IPS DF 6.9 (cell line): ENCODE measurements at regions not wholly inside any gene's neighbourhood (a gene's known extent, or its start where the extent isn't known, plus 50 kb on each side); places are given as distances from the start of the nearest gene placed in this dataset.

Experiments used
- DNase-seq: peaks from one replicate; pipeline ENCODE4 v3.0.0-alpha.2; 2013; ENCODE audit warnings: low read depth, low spot score
- H3K27ac ChIP-seq: one replicate; pipeline ENCODE4 v1.5.1; 2013; ENCODE audit warnings: low read length, control low read depth
- H3K27me3 ChIP-seq: 2 replicates; pipeline ENCODE4 v1.6.1; 2013; ENCODE audit warnings: mild to moderate bottlenecking, low read length; ENCODE audit not compliant: control insufficient read depth, insufficient read depth
- H3K36me3 ChIP-seq: 2 replicates; pipeline ENCODE4 v1.6.1; 2013; ENCODE audit warnings: low read length; ENCODE audit not compliant: control insufficient read depth, insufficient read depth
- H3K4me1 ChIP-seq: 2 replicates; pipeline ENCODE4 v1.6.1; 2013; ENCODE audit warnings: low read length; ENCODE audit not compliant: control insufficient read depth, insufficient read depth
- H3K4me3 ChIP-seq: 2 replicates; pipeline ENCODE4 v1.5.1; 2013; ENCODE audit warnings: mild to moderate bottlenecking, low read length
- H3K9me3 ChIP-seq: 2 replicates; pipeline ENCODE4 v1.6.1; 2013; ENCODE audit warnings: low read length, inconsistent platforms; ENCODE audit not compliant: control insufficient read depth, insufficient read depth
- WGBS: extraction: QIAGEN DNeasy Blood & Tissue Kit; methylation state at CpG from one replicate; pipeline ENCODE4 v1.1.7; 2013; ENCODE audit warnings: mixed read lengths, missing lambda C conversion rate; ENCODE audit not compliant: insufficient read length, insufficient coverage; 5-methylcytosine and 5-hydroxymethylcytosine counted together

DNA sequence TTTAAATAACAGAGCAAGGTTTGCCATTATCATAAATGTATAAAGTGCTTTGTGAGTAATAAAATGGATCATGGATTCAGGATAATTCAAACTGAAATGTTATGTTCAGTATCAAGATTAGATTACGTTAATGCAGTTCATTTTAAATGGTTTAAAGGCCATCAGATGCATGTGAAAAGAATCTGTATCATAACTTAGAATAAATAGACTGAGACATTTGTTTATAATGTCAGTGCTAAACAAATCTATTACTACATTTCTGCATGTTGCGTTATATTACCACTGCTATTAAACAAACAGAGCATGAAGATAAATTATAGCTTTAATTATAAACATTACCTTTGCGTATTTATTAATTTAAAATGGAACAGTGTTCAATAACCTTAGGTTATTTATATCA lies 160.2 kb downstream of the TOX3 start:
- peaks cover 2% of the 10 kb centered on the region; the same call in 1 of the 2 replicates for H3K36me3 ChIP-seq
- H3K4me3 ChIP-seq: no peak overlapping the region
- DNase-seq: no peak
- no peaks in the 10 kb centered on the region; the same call in 1 of the 2 replicates for H3K4me1 ChIP-seq
- no peaks in the 10 kb centered on the region for H3K27me3 ChIP-seq
- WGBS: no CpG with 5 or more reads among the region's 3 CpGs
- no peaks in the 10 kb centered on the region for H3K9me3 ChIP-seq
- H3K27ac ChIP-seq: no peak overlapping the region

DNA sequence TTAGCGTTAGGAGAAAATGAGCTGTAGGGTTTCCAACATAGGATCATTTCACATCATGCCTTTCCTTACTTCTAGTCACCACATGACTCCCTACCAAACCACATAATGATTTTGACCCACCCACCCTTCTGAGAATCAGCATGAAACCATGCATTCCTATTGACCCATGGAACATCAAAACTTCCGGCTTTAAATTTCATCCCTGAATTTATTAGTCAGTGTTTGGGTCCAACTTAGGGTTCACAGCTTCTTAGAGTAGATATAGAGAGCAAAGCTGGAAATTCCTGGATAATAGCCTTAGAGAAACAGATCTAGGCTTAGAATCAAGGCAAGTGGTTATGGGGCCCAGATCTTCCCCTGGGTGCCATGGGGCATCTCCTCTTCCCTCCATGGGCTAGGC lies 162.6 kb downstream of the TOX3 start:
- H3K36me3 ChIP-seq: no peaks in the 10 kb centered on the region; the same call in 1 of the 2 replicates
- DNase-seq: no peak
- H3K4me3 ChIP-seq: no peak overlapping the region
- H3K27me3 ChIP-seq: no peaks in the 10 kb centered on the region
- no peak overlapping the region for H3K27ac ChIP-seq
- no peaks in the 10 kb centered on the region for H3K9me3 ChIP-seq
- H3K4me1 ChIP-seq: no peaks in the 10 kb centered on the region; the same call in 1 of the 2 replicates
- WGBS: no CpG with 5 or more reads among the region's 2 CpGs

- no CpG with 5 or more reads among the region's 3 CpGs for WGBS
- H3K4me1 ChIP-seq: no peaks in the 10 kb centered on the region; the same call in 1 of the 2 replicates
- H3K4me3 ChIP-seq: no peak overlapping the region
- no peaks in the 10 kb centered on the region for H3K27me3 ChIP-seq
- no peak for DNase-seq
- H3K27ac ChIP-seq: no peak overlapping the region
- no peaks in the 10 kb centered on the region; the same call in 1 of the 2 replicates for H3K36me3 ChIP-seq
- no peaks in the 10 kb centered on the region for H3K9me3 ChIP-seq
Observed at GRCh38 chr16:52383640-52384292, 163.2 kb downstream of the TOX3 start.

DNA sequence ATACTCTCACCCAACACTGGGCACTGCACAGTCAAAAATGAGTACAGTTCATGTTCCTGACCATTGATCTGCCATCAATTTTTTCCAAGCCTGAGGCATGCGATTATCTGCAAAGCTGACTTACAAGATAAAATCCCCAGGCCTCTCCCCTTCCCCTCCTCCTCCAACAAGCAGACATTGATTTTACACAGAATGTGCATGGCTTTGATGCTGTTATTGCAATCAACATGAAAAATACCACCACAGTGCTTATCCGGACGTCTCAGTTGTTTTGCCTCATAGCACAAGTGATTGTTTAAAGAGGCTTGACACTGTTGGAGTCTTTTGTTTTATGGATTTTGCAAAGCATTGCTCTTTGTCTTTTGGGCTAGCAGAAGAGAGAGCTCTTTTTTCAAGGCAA lies 163.8 kb downstream of the TOX3 start:
- no peak for DNase-seq
- Histone ChIP-seq H3K9me3 (no peaks in the 10 kb centered on the region), H3K4me3 (no peak overlapping the region), H3K36me3 (no peaks in the 10 kb centered on the region), H3K27ac (no peak overlapping the region), H3K27me3 (no peaks in the 10 kb centered on the region), H3K4me1 (no peaks in the 10 kb centered on the region; the same call in 1 of the 2 replicates)
- no CpG with 5 or more reads among the region's 3 CpGs for WGBS

GRCh38 chr16:52379551-52379950 lies 167.4 kb downstream of the TOX3 start:
- Histone ChIP-seq H3K9me3 (no peaks in the 10 kb centered on the region), H3K4me3 (no peak overlapping the region), H3K27me3 (no peaks in the 10 kb centered on the region), H3K27ac (no peak overlapping the region), H3K36me3 (no peaks in the 10 kb centered on the region), H3K4me1 (no peaks in the 10 kb centered on the region)
- no CpG with 5 or more reads among the region's 1 CpG for WGBS
- DNase-seq: no peak

GRCh38 chr16:52376676-52377280 lies 170.2 kb downstream of the TOX3 start:
- Histone ChIP-seq H3K27me3 (no peaks in the 10 kb centered on the region), H3K9me3 (no peaks in the 10 kb centered on the region), H3K27ac (no peak overlapping the region), H3K4me3 (no peak overlapping the region), H3K4me1 (no peaks in the 10 kb centered on the region), H3K36me3 (no peaks in the 10 kb centered on the region)
- WGBS: no CpG with 5 or more reads among the region's 9 CpGs
- DNase-seq: no peak

DNA sequence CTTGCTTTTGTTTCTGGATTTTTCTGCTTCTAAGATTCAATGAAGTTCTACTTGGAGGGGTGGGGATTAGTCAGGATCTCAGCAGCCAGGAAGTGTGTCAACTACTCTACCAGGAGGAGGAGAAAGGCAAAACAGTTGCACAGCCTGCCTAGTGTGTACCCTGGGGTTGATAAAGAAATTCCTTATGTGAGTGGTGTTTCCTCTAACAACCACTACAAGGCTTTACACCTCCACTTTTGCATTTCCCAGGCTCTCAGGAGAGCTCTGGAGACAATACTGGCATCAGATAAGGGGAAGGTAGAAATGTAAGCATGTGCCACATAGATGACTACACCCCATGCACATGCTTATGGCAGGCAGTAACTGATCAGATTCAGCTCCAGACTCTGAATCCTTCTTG lies 174.6 kb downstream of the TOX3 start:
- Histone ChIP-seq H3K4me1 (no peaks in the 10 kb centered on the region), H3K36me3 (no peaks in the 10 kb centered on the region), H3K4me3 (no peak overlapping the region), H3K27ac (no peak overlapping the region), H3K27me3 (no peaks in the 10 kb centered on the region), H3K9me3 (no peaks in the 10 kb centered on the region)
- no peak for DNase-seq

DNA sequence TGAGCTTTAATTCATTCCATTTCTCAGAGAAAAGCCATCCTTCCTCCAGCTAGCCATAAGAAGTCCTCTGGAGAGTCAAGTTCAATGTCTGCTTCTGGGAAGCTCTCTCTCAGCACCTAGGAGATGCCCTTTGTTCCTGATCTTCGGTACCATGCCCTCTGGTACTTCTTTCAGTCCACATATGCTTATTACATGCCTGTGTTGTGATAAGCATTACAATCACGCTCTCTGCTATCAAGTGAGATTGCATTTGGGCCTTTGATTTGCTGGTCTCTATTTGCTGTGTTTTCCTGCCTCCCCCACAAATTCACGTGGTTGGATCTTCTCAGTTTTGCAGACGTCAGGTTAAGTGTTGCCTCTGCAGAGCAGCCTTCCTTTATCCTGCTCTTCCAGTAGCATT lies 178.1 kb downstream of the TOX3 start:
- H3K36me3 ChIP-seq: no peaks in the 10 kb centered on the region
- no peaks in the 10 kb centered on the region; the same call in 1 of the 2 replicates for H3K27me3 ChIP-seq
- no peaks in the 10 kb centered on the region for H3K9me3 ChIP-seq
- no peaks in the 10 kb centered on the region for H3K4me1 ChIP-seq
- no peak overlapping the region for H3K27ac ChIP-seq
- H3K4me3 ChIP-seq: no peak overlapping the region
- no peak for DNase-seq
- WGBS: no CpG with 5 or more reads among the region's 4 CpGs

DNA sequence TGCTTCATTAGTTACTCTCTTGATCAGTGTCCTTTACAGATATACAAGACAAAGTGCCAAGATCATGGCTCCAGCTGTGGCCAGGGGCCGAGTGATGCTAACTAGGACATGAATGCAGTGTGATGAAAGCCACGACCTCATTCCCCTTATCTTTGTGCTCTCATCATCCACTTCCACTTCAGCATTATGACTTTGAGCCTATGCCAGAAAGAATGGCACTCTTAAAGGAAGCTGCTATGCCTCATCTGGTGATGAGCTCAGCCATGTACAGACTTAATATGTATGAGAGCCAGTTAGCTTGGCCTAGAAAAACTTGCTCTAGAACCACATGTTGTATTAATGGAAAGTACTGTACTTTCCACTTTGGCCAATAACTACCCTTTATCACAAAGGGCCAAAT lies 179.1 kb downstream of the TOX3 start:
- Histone ChIP-seq H3K27me3 (no peaks in the 10 kb centered on the region; the same call in 1 of the 2 replicates), H3K4me1 (no peaks in the 10 kb centered on the region), H3K36me3 (no peaks in the 10 kb centered on the region), H3K9me3 (no peaks in the 10 kb centered on the region), H3K4me3 (no peak overlapping the region), H3K27ac (no peak overlapping the region)
- no peak for DNase-seq
- no CpG with 5 or more reads among the region's 2 CpGs for WGBS

- H3K27me3 ChIP-seq: no peaks in the 10 kb centered on the region; the same call in 1 of the 2 replicates
- H3K9me3 ChIP-seq: no peaks in the 10 kb centered on the region
- no peak overlapping the region for H3K27ac ChIP-seq
- no CpG with 5 or more reads among the region's 1 CpG for WGBS
- no peak overlapping the region for H3K4me3 ChIP-seq
- DNase-seq: no peak
- H3K4me1 ChIP-seq: no peaks in the 10 kb centered on the region
- no peaks in the 10 kb centered on the region for H3K36me3 ChIP-seq
Observed at GRCh38 chr16:52366983-52367382, 180.0 kb downstream of the TOX3 start.

- H3K4me3 ChIP-seq: no peak overlapping the region
- no peaks in the 10 kb centered on the region; the same call in 1 of the 2 replicates for H3K27me3 ChIP-seq
- H3K36me3 ChIP-seq: no peaks in the 10 kb centered on the region
- no peak for DNase-seq
- no peaks in the 10 kb centered on the region for H3K4me1 ChIP-seq
- no peaks in the 10 kb centered on the region for H3K9me3 ChIP-seq
- no peak overlapping the region for H3K27ac ChIP-seq
Observed at GRCh38 chr16:52364500-52364899, 182.4 kb downstream of the TOX3 start.
